Psoas muscle (tissue), 7 donors: ENCODE measurements at regions not wholly inside any gene's neighbourhood (a gene's known extent, or its start where the extent isn't known, plus 50 kb on each side); places are given as distances from the start of the nearest gene placed in this dataset.

ENCODE experiments used
- ATAC-seq, 4 donors: fragments of 200-7000 bp; cut with Tn5 transposase; one replicate each; pipeline ENCODE4 v1.9.1; 2020; ENCODE audit warnings: moderate library complexity in 3 of 4, mild to moderate bottlenecking in 2 of 4
- DNase-seq, 2 donors: peaks; one replicate each; pipeline ENCODE4 v3.0.0-alpha.2; 2020
- H3K27ac ChIP-seq: fragments of 200-600 bp; one replicate; pipeline ENCODE4 v1.8.0; 2022
- H3K27me3 ChIP-seq, 3 donors: fragments of 200-600 bp in 1 of 3; one replicate each; pipeline versions ENCODE4 v1.6.1 to v1.8.0; 2013 to 2022; ENCODE audit warnings: low read length in 2 of 3, mild to moderate bottlenecking in 2 of 3, moderate library complexity in 1 of 3; ENCODE audit not compliant: insufficient read depth in 3 of 3
- H3K36me3 ChIP-seq, 2 donors: fragments of 200-600 bp in 1 of 2; one replicate each; pipeline versions ENCODE4 v1.6.1 to v1.8.0; 2013 to 2022; ENCODE audit warnings: low read depth in 1 of 2, mild to moderate bottlenecking in 1 of 2, moderate library complexity in 1 of 2; ENCODE audit not compliant: insufficient read depth in 1 of 2
- H3K4me1 ChIP-seq: fragments of 200-600 bp; one replicate; pipeline ENCODE4 v1.8.0; 2022
- H3K4me3 ChIP-seq: fragments of 200-600 bp; one replicate; pipeline ENCODE4 v1.8.0; 2022; ENCODE audit warnings: mild to moderate bottlenecking
- H3K9me3 ChIP-seq: fragments of 200-600 bp; one replicate; pipeline ENCODE4 v1.8.0; 2022
- CTCF ChIP-seq: fragments of 200-600 bp; IDR thresholded peaks from one replicate; pipeline ENCODE4 v1.8.0; 2022; ENCODE audit warnings: antibody characterized with exemption
- WGBS, 3 donors: extraction: QIAGEN DNeasy Blood & Tissue Kit; methylation state at CpG; one replicate each; pipeline versions ENCODE4 v1.1.6 to v1.1.7; 2013; 5-methylcytosine and 5-hydroxymethylcytosine counted together
- intact Hi-C, 2 donors: fragments of 100-400 bp; cut with DNase I; formaldehyde crosslinking; loops; one replicate each; pipeline versions ENCODE4 v1.11.0 to v1.14.2; 2022
- donor health status: healthy with polysubstance abuse.
- donor health status: DM: no; HTN: no; CAD: no; lungs with moderate emphysema.
- donor health status: Bipolar disorder and iron deficiency.
- donor health status: healthy.
- donor health status: DM: yes; HTN: yes; CAD: no.
- donor health status: DM: no; HTN: no; CAD: no.
- donor health status: DM: yes; HTN: yes; CAD: no.

- TF ChIP-seq CTCF, result no peak
- Histone ChIP-seq H3K4me3 (no peak overlapping the region), H3K4me1 (no peaks in the 10 kb centered on the region), H3K36me3 (no peaks in the 10 kb centered on the region), H3K9me3 (no peaks in the 10 kb centered on the region), H3K27ac (no peak overlapping the region), H3K27me3 (no peaks in the 10 kb centered on the region)
- WGBS, 3 donors, result 53 to 60% (median 55%) methylated on average over 2 of the region's 2 CpGs
- intact Hi-C loops, result no loop called here
- DNase-seq (no peak), ATAC-seq (no peak)
Observed at GRCh38 chr20:11391591-11391990, 526.1 kb upstream of the BTBD3 start.

GRCh38 chr20:11394145-11394833 lies 523.4 kb upstream of the BTBD3 start:
- DNase-seq (no peak), ATAC-seq (no peak)
- TF ChIP-seq CTCF, result no peak
- WGBS, 3 donors, result 88 to 98% (median 91%) methylated on average over 2 of the region's 2 CpGs
- intact Hi-C loops, result no loop called here
- H3K27ac ChIP-seq, result no peak overlapping the region
- H3K36me3 ChIP-seq, result no peaks in the 10 kb centered on the region
- H3K4me1 ChIP-seq, result no peaks in the 10 kb centered on the region
- H3K27me3 ChIP-seq, result no peaks in the 10 kb centered on the region
- H3K9me3 ChIP-seq, result no peaks in the 10 kb centered on the region
- H3K4me3 ChIP-seq, result no peak overlapping the region

GRCh38 chr20:11395581-11395980 lies 522.1 kb upstream of the BTBD3 start:
- ATAC-seq (no peak), DNase-seq (no peak)
- H3K9me3 ChIP-seq, result no peaks in the 10 kb centered on the region
- intact Hi-C loops, result no loop called here
- no peaks in the 10 kb centered on the region for H3K36me3 ChIP-seq
- H3K4me3 ChIP-seq, result no peak overlapping the region
- H3K4me1 ChIP-seq, result no peaks in the 10 kb centered on the region
- no peaks in the 10 kb centered on the region for H3K27me3 ChIP-seq
- no peak overlapping the region for H3K27ac ChIP-seq
- TF ChIP-seq CTCF, result no peak
- 80 to 84% (median 83%) methylated on average over 2 of the region's 2 CpGs for WGBS, 3 donors

GRCh38 chr20:11401988-11402387 lies 515.7 kb upstream of the BTBD3 start:
- TF ChIP-seq CTCF, result no peak
- no peaks in the 10 kb centered on the region for H3K36me3 ChIP-seq
- ATAC-seq (no peak), DNase-seq (no peak)
- no peak overlapping the region for H3K4me3 ChIP-seq
- no peak overlapping the region for H3K27ac ChIP-seq
- H3K27me3 ChIP-seq, result no peaks in the 10 kb centered on the region
- no peaks in the 10 kb centered on the region for H3K4me1 ChIP-seq
- H3K9me3 ChIP-seq, result no peaks in the 10 kb centered on the region
- WGBS, 3 donors, result 79 to 94% (median 82%) methylated on average over 3 of the region's 3 CpGs
- intact Hi-C loops, result no loop called here

GRCh38 chr20:11403711-11404110 lies 514.0 kb upstream of the BTBD3 start:
- no peaks in the 10 kb centered on the region for H3K4me1 ChIP-seq
- H3K9me3 ChIP-seq, result no peaks in the 10 kb centered on the region
- DNase-seq (no peak), ATAC-seq (no peak)
- H3K27ac ChIP-seq, result no peak overlapping the region
- H3K36me3 ChIP-seq, result no peaks in the 10 kb centered on the region
- TF ChIP-seq CTCF, result no peak
- H3K27me3 ChIP-seq, result no peaks in the 10 kb centered on the region
- 21 to 33% (median 21%) methylated on average over 2 of the region's 2 CpGs for WGBS, 3 donors
- intact Hi-C loops, result no loop called here
- H3K4me3 ChIP-seq, result no peak overlapping the region
